Mesenchymal stem cell (in vitro differentiated cells and primary cell): ENCODE measurements at regions not wholly inside any gene's neighbourhood (a gene's known extent, or its start where the extent isn't known, plus 50 kb on each side); places are given as distances from the start of the nearest gene placed in this dataset.

Experiments used
- DNase-seq: peaks from one replicate; pipeline ENCODE4 v3.0.0-alpha.2; 2013
- H2AFZ ChIP-seq: one replicate; pipeline ENCODE4 v1.6.1; 2013; ENCODE audit warnings: low read depth, mild to moderate bottlenecking, control low read depth, inconsistent platforms, low read length, moderate library complexity
- H2AK5ac ChIP-seq: 2 replicates; pipeline ENCODE4 v1.6.1; 2013; ENCODE audit warnings: low read length, moderate library complexity, mild to moderate bottlenecking, inconsistent platforms; ENCODE audit not compliant: severe bottlenecking
- H2BK120ac ChIP-seq: one replicate; pipeline ENCODE4 v1.6.1; 2013; ENCODE audit warnings: low read depth, mild to moderate bottlenecking, inconsistent platforms, low read length, moderate library complexity
- H2BK12ac ChIP-seq, 2 experiments: one replicate each; pipeline ENCODE4 v1.6.1; 2013; ENCODE audit warnings: inconsistent platforms in 2 of 2, low read length in 2 of 2, mild to moderate bottlenecking in 2 of 2, moderate library complexity in 2 of 2, control low read depth in 1 of 2
- H2BK15ac ChIP-seq: one replicate; pipeline ENCODE4 v1.6.1; 2013; ENCODE audit warnings: mild to moderate bottlenecking, low read depth, inconsistent platforms; ENCODE audit not compliant: poor library complexity, severe bottlenecking
- H2BK5ac ChIP-seq: 2 replicates; pipeline ENCODE4 v1.6.1; 2013; ENCODE audit warnings: low read depth, mild to moderate bottlenecking, low read length, control low read depth, inconsistent platforms; ENCODE audit not compliant: poor library complexity, severe bottlenecking
- H3K14ac ChIP-seq, 2 experiments: one replicate each; pipeline ENCODE4 v1.6.1; 2013; ENCODE audit warnings: inconsistent platforms in 2 of 2, low read length in 2 of 2, control low read depth in 1 of 2, mild to moderate bottlenecking in 1 of 2, moderate library complexity in 1 of 2
- H3K18ac ChIP-seq, 2 experiments: one replicate each; pipeline ENCODE4 v1.6.1; 2013; ENCODE audit warnings: inconsistent platforms in 2 of 2, low read length in 2 of 2, control low read depth in 1 of 2, low read depth in 1 of 2, mild to moderate bottlenecking in 1 of 2
- H3K23ac ChIP-seq, 2 experiments: one replicate each; pipeline ENCODE4 v1.6.1; 2013; ENCODE audit warnings: inconsistent platforms in 2 of 2, low read length in 2 of 2, mild to moderate bottlenecking in 2 of 2, moderate library complexity in 2 of 2, control low read depth in 1 of 2
- H3K27ac ChIP-seq: 2 replicates; pipeline ENCODE4 v1.5.1; 2013; ENCODE audit warnings: mild to moderate bottlenecking, moderate library complexity, low read length, control low read depth, inconsistent platforms; ENCODE audit not compliant: poor library complexity, severe bottlenecking
- H3K27me3 ChIP-seq, 2 experiments: 2 replicates each; pipeline versions ENCODE4 v1.6.1 to v1.7.0; 2013; ENCODE audit warnings: low read length in 2 of 2, mild to moderate bottlenecking in 2 of 2, moderate library complexity in 2 of 2, control low read depth in 1 of 2, inconsistent platforms in 1 of 2; ENCODE audit not compliant: control insufficient read depth in 1 of 2, insufficient read depth in 1 of 2
- H3K36me3 ChIP-seq, 2 experiments: 2 replicates each; pipeline versions ENCODE4 v1.6.1 to v1.7.0; 2013; ENCODE audit warnings: low read length in 2 of 2, control low read depth in 1 of 2, inconsistent platforms in 1 of 2, low read depth in 1 of 2, mild to moderate bottlenecking in 1 of 2; ENCODE audit not compliant: insufficient read depth in 2 of 2, control insufficient read depth in 1 of 2
- H3K4ac ChIP-seq, 2 experiments: one replicate each; pipeline ENCODE4 v1.6.1; 2013; ENCODE audit warnings: inconsistent platforms in 2 of 2, low read length in 2 of 2, mild to moderate bottlenecking in 2 of 2, moderate library complexity in 2 of 2, control low read depth in 1 of 2, low read depth in 1 of 2
- H3K4me1 ChIP-seq: 2 replicates; pipeline ENCODE4 v1.6.1; 2013; ENCODE audit warnings: low read depth, low read length, control low read depth; ENCODE audit not compliant: control insufficient read depth, insufficient read depth
- H3K4me2 ChIP-seq: 2 replicates; pipeline ENCODE4 v1.6.1; 2013; ENCODE audit warnings: low read length, mild to moderate bottlenecking, inconsistent platforms; ENCODE audit not compliant: poor library complexity, severe bottlenecking
- H3K4me3 ChIP-seq, 2 experiments: 2 replicates each; pipeline versions ENCODE4 v1.5.1 to v1.7.0; 2013; ENCODE audit warnings: low read length in 2 of 2, mild to moderate bottlenecking in 2 of 2, control low read depth in 1 of 2, low read depth in 1 of 2; ENCODE audit not compliant: insufficient read depth in 1 of 2
- H3K79me1 ChIP-seq: replicated peaks from 2 replicates; pipeline ENCODE4 v1.6.1; 2013; ENCODE audit warnings: mild to moderate bottlenecking, control low read depth, low read length, inconsistent platforms; ENCODE audit not compliant: poor library complexity, severe bottlenecking
- H3K9ac ChIP-seq: 2 replicates; pipeline ENCODE4 v1.7.0; 2013; ENCODE audit warnings: mild to moderate bottlenecking, low read length, moderate library complexity
- H3K9me3 ChIP-seq: 2 replicates; pipeline ENCODE4 v1.7.0; 2013; ENCODE audit warnings: mild to moderate bottlenecking, low read length; ENCODE audit not compliant: control insufficient read depth
- H4K8ac ChIP-seq: one replicate; pipeline ENCODE4 v1.6.1; 2013; ENCODE audit warnings: inconsistent platforms, mild to moderate bottlenecking, low read length, moderate library complexity
- H4K91ac ChIP-seq: one replicate; pipeline ENCODE4 v1.6.1; 2013; ENCODE audit warnings: mild to moderate bottlenecking, low read length, inconsistent platforms
- WGBS: methylation state at CpG from one replicate; pipeline ENCODE4 v1.1.7; 2013; ENCODE audit warnings: mixed read lengths; 5-methylcytosine and 5-hydroxymethylcytosine counted together

GRCh38 chr7:24349339-24349738 lies 65.3 kb downstream of the NPY start:
- no peak overlapping the region for H2BK15ac ChIP-seq
- H4K8ac ChIP-seq = peak overlapping the region; percentile 23
- no peak overlapping the region for H3K4me2 ChIP-seq
- H3K14ac ChIP-seq = no peak overlapping the region
- H3K36me3 ChIP-seq = no peaks in the 10 kb centered on the region
- H2BK12ac ChIP-seq = no peak overlapping the region
- H2BK5ac ChIP-seq = no peak overlapping the region
- H3K27ac ChIP-seq = no peak overlapping the region
- H2AFZ ChIP-seq = no peak overlapping the region
- H3K18ac ChIP-seq = no peak overlapping the region
- H2AK5ac ChIP-seq = no peak overlapping the region
- 46% methylated on average over 2 of the region's 2 CpGs for WGBS
- H4K91ac ChIP-seq = no peak overlapping the region
- no peak for DNase-seq
- no peak overlapping the region for H3K9ac ChIP-seq
- no peaks in the 10 kb centered on the region for H3K4me1 ChIP-seq
- no peak overlapping the region for H3K4me3 ChIP-seq
- H3K9me3 ChIP-seq = no peaks in the 10 kb centered on the region
- H3K4ac ChIP-seq = no peak overlapping the region
- H3K79me1 ChIP-seq = no peaks in the 10 kb centered on the region
- H3K23ac ChIP-seq = no peak overlapping the region
- no peaks in the 10 kb centered on the region for H3K27me3 ChIP-seq
- H2BK120ac ChIP-seq = no peak overlapping the region

DNA sequence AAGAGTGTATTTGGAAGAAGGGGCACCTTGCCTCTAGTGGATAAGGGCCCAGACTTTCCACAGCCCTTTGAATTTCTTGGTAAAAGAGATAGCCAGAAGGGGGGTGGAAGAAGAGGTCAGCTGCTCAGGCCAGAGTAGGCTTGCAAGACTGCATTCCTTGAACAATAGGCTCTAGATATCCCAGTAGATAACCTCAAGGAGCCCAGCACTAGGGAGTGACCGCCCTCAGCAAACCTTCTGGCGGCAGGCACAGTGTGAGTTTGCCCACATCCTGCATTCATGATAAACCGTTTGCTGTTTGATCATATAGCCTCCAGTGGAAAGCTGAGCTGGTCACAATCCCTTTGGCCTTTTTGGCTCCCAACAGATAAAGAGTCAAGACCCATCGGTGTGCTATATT lies 70.5 kb downstream of the NPY start:
- Histone ChIP-seq H3K23ac (no peak overlapping the region), H3K4me1 (no peaks in the 10 kb centered on the region), H4K91ac (no peak overlapping the region), H3K9me3 (no peaks in the 10 kb centered on the region), H3K27me3 (no peaks in the 10 kb centered on the region), H2BK5ac (no peak overlapping the region), H3K36me3 (no peaks in the 10 kb centered on the region), H3K79me1 (no peaks in the 10 kb centered on the region), H4K8ac (no peak overlapping the region), H3K4me2 (no peak overlapping the region), H2BK15ac (no peak overlapping the region), H2AFZ (no peak overlapping the region), H3K4ac (no peak overlapping the region), H3K14ac (no peak overlapping the region), H2AK5ac (no peak overlapping the region), H3K4me3 (no peak overlapping the region), H2BK12ac (no peak overlapping the region), H3K18ac (no peak overlapping the region), H3K9ac (no peak overlapping the region), H2BK120ac (no peak overlapping the region), H3K27ac (no peak overlapping the region)
- 68% methylated on average over 3 of the region's 4 CpGs for WGBS
- no peak for DNase-seq

GRCh38 chr7:24356718-24357386 lies 72.9 kb downstream of the NPY start:
- Histone ChIP-seq H3K27ac (no peak overlapping the region), H3K27me3 (peaks cover 0 to 7% of the 10 kb centered on the region in 2 experiments), H4K91ac (no peak overlapping the region), H3K36me3 (no peaks in the 10 kb centered on the region), H2BK12ac (no peak overlapping the region), H3K4ac (no peak overlapping the region), H3K4me3 (no peak overlapping the region), H2BK120ac (no peak overlapping the region), H3K23ac (no peak overlapping the region), H2BK15ac (no peak overlapping the region), H3K9ac (no peak overlapping the region), H3K14ac (no peak overlapping the region), H2AFZ (no peak overlapping the region), H2BK5ac (no peak overlapping the region), H2AK5ac (no peak overlapping the region), H3K4me2 (no peak overlapping the region), H3K9me3 (no peaks in the 10 kb centered on the region), H3K4me1 (no peaks in the 10 kb centered on the region), H4K8ac (no peak overlapping the region), H3K18ac (no peak overlapping the region), H3K79me1 (no peaks in the 10 kb centered on the region)
- DNase-seq = no peak
- WGBS = 90% methylated on average over 3 of the region's 6 CpGs

DNA sequence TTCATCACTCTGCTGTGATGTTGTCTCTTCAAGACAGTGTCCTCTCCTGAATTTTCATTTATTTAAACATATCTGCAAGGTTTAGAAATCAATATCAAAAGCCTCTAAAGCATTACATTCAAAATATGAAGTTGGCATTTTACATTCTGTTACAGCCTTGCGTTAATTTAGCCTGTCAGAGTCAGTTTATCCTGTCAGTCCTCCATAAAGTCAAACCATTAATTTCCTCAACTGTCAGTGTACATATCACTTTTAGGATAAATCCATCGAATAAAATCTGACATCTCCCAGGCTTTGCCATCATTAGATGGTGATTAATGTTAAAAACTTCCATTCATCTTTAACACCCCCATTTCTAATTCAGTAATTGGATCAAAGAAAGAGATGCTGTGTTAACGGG lies 77.0 kb downstream of the NPY start:
- H2BK120ac ChIP-seq = no peak overlapping the region
- no peak overlapping the region for H4K91ac ChIP-seq
- no peak overlapping the region for H2AK5ac ChIP-seq
- H3K4me2 ChIP-seq = no peak overlapping the region
- H3K23ac ChIP-seq = no peak overlapping the region
- H2BK12ac ChIP-seq = no peak overlapping the region
- peaks cover 0 to 7% of the 10 kb centered on the region in 2 experiments for H3K27me3 ChIP-seq
- no peak overlapping the region for H3K14ac ChIP-seq
- no peak overlapping the region for H2BK15ac ChIP-seq
- H3K79me1 ChIP-seq = no peaks in the 10 kb centered on the region
- H3K9ac ChIP-seq = no peak overlapping the region
- H3K4ac ChIP-seq = no peak overlapping the region
- DNase-seq = no peak
- H3K4me1 ChIP-seq = no peaks in the 10 kb centered on the region
- H3K36me3 ChIP-seq = no peaks in the 10 kb centered on the region
- H2AFZ ChIP-seq = no peak overlapping the region
- WGBS = 92% methylated on average over 2 of the region's 3 CpGs
- H2BK5ac ChIP-seq = no peak overlapping the region
- no peak overlapping the region for H4K8ac ChIP-seq
- no peak overlapping the region for H3K18ac ChIP-seq
- no peak overlapping the region for H3K27ac ChIP-seq
- no peak overlapping the region for H3K4me3 ChIP-seq
- H3K9me3 ChIP-seq = no peaks in the 10 kb centered on the region
